ENCODE measurements at regions not wholly inside any gene's neighbourhood (a gene's known extent, or its start where the extent isn't known, plus 50 kb on each side); places are given as distances from the start of the nearest gene placed in this dataset.

DNA sequence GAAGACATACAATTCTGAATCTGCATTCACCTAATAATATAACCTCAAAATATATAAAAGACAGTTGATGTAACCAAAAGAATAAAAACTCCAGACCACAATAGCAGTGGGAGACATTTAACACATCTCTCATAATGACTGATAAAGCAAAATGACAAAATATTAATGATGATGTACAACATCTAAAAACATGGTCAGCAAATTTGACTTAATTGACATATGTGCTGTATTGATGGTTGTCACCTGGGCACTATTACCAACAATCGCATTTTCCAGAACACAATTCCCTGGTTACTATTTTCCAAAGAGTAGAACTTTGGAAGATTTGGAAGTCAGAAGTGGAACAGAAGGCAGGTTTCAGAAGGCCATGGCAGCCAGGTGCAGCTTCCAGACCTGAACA is 899.5 kb upstream of the CELF2 start:
- TF ChIP-seq, protein P1, sequence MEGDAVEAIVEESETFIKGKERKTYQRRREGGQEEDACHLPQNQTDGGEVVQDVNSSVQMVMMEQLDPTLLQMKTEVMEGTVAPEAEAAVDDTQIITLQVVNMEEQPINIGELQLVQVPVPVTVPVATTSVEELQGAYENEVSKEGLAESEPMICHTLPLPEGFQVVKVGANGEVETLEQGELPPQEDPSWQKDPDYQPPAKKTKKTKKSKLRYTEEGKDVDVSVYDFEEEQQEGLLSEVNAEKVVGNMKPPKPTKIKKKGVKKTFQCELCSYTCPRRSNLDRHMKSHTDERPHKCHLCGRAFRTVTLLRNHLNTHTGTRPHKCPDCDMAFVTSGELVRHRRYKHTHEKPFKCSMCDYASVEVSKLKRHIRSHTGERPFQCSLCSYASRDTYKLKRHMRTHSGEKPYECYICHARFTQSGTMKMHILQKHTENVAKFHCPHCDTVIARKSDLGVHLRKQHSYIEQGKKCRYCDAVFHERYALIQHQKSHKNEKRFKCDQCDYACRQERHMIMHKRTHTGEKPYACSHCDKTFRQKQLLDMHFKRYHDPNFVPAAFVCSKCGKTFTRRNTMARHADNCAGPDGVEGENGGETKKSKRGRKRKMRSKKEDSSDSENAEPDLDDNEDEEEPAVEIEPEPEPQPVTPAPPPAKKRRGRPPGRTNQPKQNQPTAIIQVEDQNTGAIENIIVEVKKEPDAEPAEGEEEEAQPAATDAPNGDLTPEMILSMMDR (IDR thresholded peaks at IDR 0.05 in 2 of 3, conservative IDR thresholded peaks at IDR 0.05 in 1 of 3; ENCODE audit: control insufficient read depth in 2 of 3, extremely low read depth in 1 of 3, insufficient read depth in 1 of 3, low read depth in 3 of 3, low read length in 3 of 3), result no peak
- no peak for TF ChIP-seq POLR2A (IDR thresholded peaks at IDR 0.05; ENCODE audit: low read depth, low read length)
